ENCODE measurements at regions not wholly inside any gene's neighbourhood (a gene's known extent, or its start where the extent isn't known, plus 50 kb on each side); places are given as distances from the start of the nearest gene placed in this dataset.

GRCh38 chr10:123309731-123310130 is 155.5 kb downstream of the BUB3 start:
- H2BK20ac ChIP-seq (ENCODE audit: low read depth, low read length, poor library complexity, severe bottlenecking): no peak overlapping the region
- H2BK120ac ChIP-seq (ENCODE audit: low read depth, low read length, poor library complexity, severe bottlenecking): no peak overlapping the region
- no peaks in the 10 kb centered on the region for H3K27me3 ChIP-seq (ENCODE audit: insufficient read depth, low read length)
- peak overlapping the region in 1 of 3 experiments; percentile 87; a peak in 2 of 7 replicates for H3K27ac Mint-ChIP-seq
- H2AFZ ChIP-seq (ENCODE audit: low read length): no peak overlapping the region
- no peaks in the 10 kb centered on the region; a peak in 1 of 7 replicates for H3K36me3 Mint-ChIP-seq (ENCODE audit: insufficient read depth in 1 of 3, low read depth in 3 of 3)
- H4K91ac ChIP-seq (ENCODE audit: insufficient read length, low read depth, low read length): no peak overlapping the region
- no peaks in the 10 kb centered on the region for H3K79me2 ChIP-seq (ENCODE audit: insufficient read depth, low read length)
- H2BK12ac ChIP-seq (ENCODE audit: insufficient read length, low read depth, low read length): no peak overlapping the region
- no peak overlapping the region for H3K23ac ChIP-seq (ENCODE audit: insufficient read length, low read depth, low read length)
- no peak overlapping the region for H4K8ac ChIP-seq (replicated peaks; ENCODE audit: insufficient read length, low read depth, low read length)
- no peak overlapping the region for H3K9ac ChIP-seq (ENCODE audit: extremely low read depth, insufficient read length, low read length)
- no peak overlapping the region for H3K4me2 ChIP-seq (ENCODE audit: insufficient read depth, insufficient read length, low read length)
- no peaks in the 10 kb centered on the region for H3K79me1 ChIP-seq (ENCODE audit: insufficient read depth, low read depth, low read length, poor library complexity, severe bottlenecking)
- TF ChIP-seq CTCF (conservative IDR thresholded peaks at IDR 0.05): no peak
- no peak for DNase-seq
- no peak overlapping the region for H3T11ph ChIP-seq (ENCODE audit: low read length)
- H3K18ac ChIP-seq (ENCODE audit: insufficient read length, low read depth, low read length): no peak overlapping the region
- no peak overlapping the region for H3K27ac ChIP-seq (ENCODE audit: insufficient read length, low read depth, low read length)
- WGBS (ENCODE audit: extremely low coverage, insufficient read length, low lambda C conversion rate): no CpG with 5 or more reads among the region's 6 CpGs
- H3K4me1 Mint-ChIP-seq: peaks cover 8 to 27% of the 10 kb centered on the region in 2 experiments
- H3K9me3 ChIP-seq (ENCODE audit: control insufficient read depth, low read depth, low read length): no peaks in the 10 kb centered on the region
- no peak overlapping the region for H3K56ac ChIP-seq (ENCODE audit: insufficient read length, low read depth, low read length)
- H2BK5ac ChIP-seq (ENCODE audit: insufficient read length, low read length): no peak overlapping the region
- H4K5ac ChIP-seq (ENCODE audit: insufficient read length, low read depth, low read length): no peak overlapping the region
- H3K4me3 Mint-ChIP-seq: no peak overlapping the region; a peak in 1 of 5 replicates
- no peak overlapping the region for H3K14ac ChIP-seq (ENCODE audit: insufficient read depth, low read length)
- no peaks in the 10 kb centered on the region for H3K23me2 ChIP-seq (ENCODE audit: insufficient read length, low read depth, low read length, poor library complexity, severe bottlenecking)
- no peak overlapping the region for H2BK15ac ChIP-seq (ENCODE audit: low read depth, low read length)
- no peaks in the 10 kb centered on the region for H4K20me1 ChIP-seq (ENCODE audit: control insufficient read depth, insufficient read depth, insufficient read length)
- H3K27me3 Mint-ChIP-seq (ENCODE audit: low read depth): peaks cover 2% of the 10 kb centered on the region; the same call in 1 of the 2 replicates
- H3K9me3 Mint-ChIP-seq: no peaks in the 10 kb centered on the region
- H3K4me1 ChIP-seq (ENCODE audit: insufficient read depth, low read length): peaks cover 2% of the 10 kb centered on the region; the same call in 1 of the 2 replicates
- no peak overlapping the region for H2AK5ac ChIP-seq (ENCODE audit: insufficient read length, low read length)
- no peak overlapping the region for H3K4ac ChIP-seq (ENCODE audit: low read depth, low read length)

All from H9 (cell line).